ENCODE measurements at regions not wholly inside any gene's neighbourhood (a gene's known extent, or its start where the extent isn't known, plus 50 kb on each side); places are given as distances from the start of the nearest gene placed in this dataset.

GRCh38 chr9:81266086-81266485 lies 423.3 kb downstream of the TLE1 start (continued):
- TF ChIP-seq CHD7 (IDR thresholded peaks at IDR 0.05; ENCODE audit: insufficient replicate concordance, low read length) (no peak), CBX8 (IDR thresholded peaks at IDR 0.05; ENCODE audit: borderline replicate concordance, low read depth, low read length) (no peak)
